Adrenal gland (tissue), 9 donors: ENCODE measurements at regions not wholly inside any gene's neighbourhood (a gene's known extent, or its start where the extent isn't known, plus 50 kb on each side); places are given as distances from the start of the nearest gene placed in this dataset.

ENCODE experiments used
- DNase-seq, 7 donors: peaks; one replicate each; pipeline ENCODE4 v3.0.0-alpha.2; 2019 to 2020
- H3K27ac ChIP-seq, 5 donors: fragments of 200-600 bp; sonication (generic) in 4 of 5; 1 replicate in 3 of 5; 2 replicates in 2 of 5; pipeline versions ENCODE4 v1.5.1 to v1.8.0; 2016 to 2020; ENCODE audit warnings: mild to moderate bottlenecking in 1 of 5
- H3K27me3 ChIP-seq: fragments of 200-600 bp; 2 replicates; pipeline ENCODE4 v1.8.0; 2021
- H3K36me3 ChIP-seq, 2 donors: fragments of 200-600 bp; replicated peaks in 1 of 2; 1 replicate in 1 of 2; 2 replicates in 1 of 2; pipeline versions ENCODE4 v1.5.1 to v1.8.0; 2018 to 2022
- H3K4me1 ChIP-seq, 2 donors: fragments of 200-600 bp; replicated peaks in 1 of 2; 1 replicate in 1 of 2; 2 replicates in 1 of 2; pipeline versions ENCODE4 v1.5.1 to v1.8.0; 2018 to 2021
- H3K4me3 ChIP-seq, 4 donors: fragments of 200-600 bp; sonication (generic) in 3 of 4; one replicate each; pipeline ENCODE4 v1.5.1; 2016 to 2018
- H3K9me3 ChIP-seq, 3 donors: fragments of 200-600 bp; sonication (generic) in 1 of 3; replicated peaks in 1 of 3; 1 replicate in 2 of 3; 2 replicates in 1 of 3; pipeline versions ENCODE4 v1.5.1 to v1.8.0; 2016 to 2021
- CTCF ChIP-seq, 6 experiments: fragments of 450-650 bp in 4 of 6; fragments of 200-600 bp in 2 of 6; sonication (generic) in 1 of 6; IDR thresholded peaks; 1 replicate in 5 of 6; 2 replicates in 1 of 6; pipeline versions ENCODE4 v1.5.1 to v1.8.0; 2016 to 2021; ENCODE audit warnings: antibody characterized with exemption in 6 of 6, mild to moderate bottlenecking in 2 of 6, moderate library complexity in 1 of 6
- POLR2A ChIP-seq, 2 donors: fragments of 450-650 bp; IDR thresholded peaks; one replicate each; pipeline ENCODE4 v1.6.1; 2017; ENCODE audit warnings: antibody characterized with exemption in 2 of 2, mild to moderate bottlenecking in 2 of 2, moderate library complexity in 1 of 2
- WGBS, 4 donors: extraction: QIAGEN DNeasy Blood & Tissue Kit in 2 of 4; methylation state at CpG; one replicate each; pipeline versions ENCODE4 v1.1.5 to v1.1.7; 2013 to 2017; 5-methylcytosine and 5-hydroxymethylcytosine counted together
- intact Hi-C, 2 donors: fragments of 100-400 bp; cut with DNase I; formaldehyde crosslinking; loops; one replicate each; pipeline versions ENCODE4 v1.14.1 to v1.15.0; 2022 to 2023
- donor health status: healthy with polysubstance abuse.
- donor health status: Bipolar disorder and iron deficiency.
- donor health status: DM: yes; HTN: yes; CAD: no.
- donor health status: DM: no; HTN: no; CAD: no.
- donor health status: DM: no; HTN: no; CAD: no.

GRCh38 chr7:118757066-118757465, 532.6 kb downstream of the ANKRD7 start:
- H3K9me3 ChIP-seq: no peaks in the 10 kb centered on the region
- no peaks in the 10 kb centered on the region for H3K27me3 ChIP-seq
- TF ChIP-seq CTCF (IDR thresholded peaks at IDR 0.05): no peak
- TF ChIP-seq POLR2A (IDR thresholded peaks at IDR 0.05): no peak
- no peak overlapping the region for H3K27ac ChIP-seq
- H3K36me3 ChIP-seq: no peaks in the 10 kb centered on the region
- no peaks in the 10 kb centered on the region for H3K4me1 ChIP-seq
- DNase-seq: no peak
- H3K4me3 ChIP-seq: no peak overlapping the region
- 79 to 92% (median 90%) methylated on average over 3 of the region's 3 CpGs for WGBS, 4 donors
- intact Hi-C loops: no loop called here

GRCh38 chr7:118758582-118758981, 534.1 kb downstream of the ANKRD7 start:
- Histone ChIP-seq H3K27ac (no peak overlapping the region), H3K27me3 (no peaks in the 10 kb centered on the region), H3K36me3 (no peaks in the 10 kb centered on the region), H3K4me1 (no peaks in the 10 kb centered on the region), H3K9me3 (no peaks in the 10 kb centered on the region), H3K4me3 (no peak overlapping the region)
- TF ChIP-seq POLR2A (IDR thresholded peaks at IDR 0.05) (no peak), CTCF (IDR thresholded peaks at IDR 0.05) (no peak)
- intact Hi-C loops: no loop called here
- DNase-seq: no peak

GRCh38 chr7:118759921-118760320, 535.4 kb downstream of the ANKRD7 start:
- H3K27ac ChIP-seq: no peak overlapping the region
- intact Hi-C loops: no loop called here

GRCh38 chr7:118762451-118762850, 537.9 kb downstream of the ANKRD7 start:
- no peak overlapping the region for H3K27ac ChIP-seq
- no peaks in the 10 kb centered on the region for H3K9me3 ChIP-seq
- DNase-seq: no peak
- no peaks in the 10 kb centered on the region for H3K4me1 ChIP-seq
- 65 to 75% (median 66%) methylated on average over 2 of the region's 2 CpGs for WGBS, 4 donors
- no peaks in the 10 kb centered on the region for H3K36me3 ChIP-seq
- H3K27me3 ChIP-seq: no peaks in the 10 kb centered on the region
- no peak overlapping the region for H3K4me3 ChIP-seq
- TF ChIP-seq POLR2A (IDR thresholded peaks at IDR 0.05): no peak
- no peak for TF ChIP-seq CTCF (IDR thresholded peaks at IDR 0.05)
- intact Hi-C loops: no loop called here

More at GRCh38 chr7:118759921-118760320, 535.4 kb downstream of the ANKRD7 start:
- TF ChIP-seq CTCF (IDR thresholded peaks at IDR 0.05) (no peak), POLR2A (IDR thresholded peaks at IDR 0.05) (no peak)
- Histone ChIP-seq H3K36me3 (no peaks in the 10 kb centered on the region), H3K4me1 (no peaks in the 10 kb centered on the region), H3K27me3 (no peaks in the 10 kb centered on the region), H3K9me3 (no peaks in the 10 kb centered on the region), H3K4me3 (no peak overlapping the region)
- no peak for DNase-seq
